ENCODE measurements at regions not wholly inside any gene's neighbourhood (a gene's known extent, or its start where the extent isn't known, plus 50 kb on each side); places are given as distances from the start of the nearest gene placed in this dataset.

DNA sequence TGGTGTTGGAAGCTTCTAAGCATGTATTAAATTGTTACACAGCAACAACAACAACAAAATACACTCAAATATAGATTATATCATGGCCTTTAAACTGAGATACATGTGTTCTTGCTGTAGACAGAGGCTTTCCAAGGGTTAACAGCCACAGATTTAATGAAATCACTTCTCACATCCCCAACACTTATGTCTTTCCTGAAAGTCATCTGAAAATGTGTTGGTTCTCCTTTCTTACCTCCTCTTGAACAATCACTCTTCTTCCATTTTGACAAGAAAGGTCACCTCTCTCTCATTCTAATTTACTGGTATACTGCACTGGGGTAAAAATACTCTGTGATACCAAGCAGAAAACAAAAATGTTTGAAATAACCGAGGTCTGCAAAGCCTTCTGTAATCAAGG lies 507.3 kb upstream of the KCNMB2 start:
- TF ChIP-seq, protein P1, sequence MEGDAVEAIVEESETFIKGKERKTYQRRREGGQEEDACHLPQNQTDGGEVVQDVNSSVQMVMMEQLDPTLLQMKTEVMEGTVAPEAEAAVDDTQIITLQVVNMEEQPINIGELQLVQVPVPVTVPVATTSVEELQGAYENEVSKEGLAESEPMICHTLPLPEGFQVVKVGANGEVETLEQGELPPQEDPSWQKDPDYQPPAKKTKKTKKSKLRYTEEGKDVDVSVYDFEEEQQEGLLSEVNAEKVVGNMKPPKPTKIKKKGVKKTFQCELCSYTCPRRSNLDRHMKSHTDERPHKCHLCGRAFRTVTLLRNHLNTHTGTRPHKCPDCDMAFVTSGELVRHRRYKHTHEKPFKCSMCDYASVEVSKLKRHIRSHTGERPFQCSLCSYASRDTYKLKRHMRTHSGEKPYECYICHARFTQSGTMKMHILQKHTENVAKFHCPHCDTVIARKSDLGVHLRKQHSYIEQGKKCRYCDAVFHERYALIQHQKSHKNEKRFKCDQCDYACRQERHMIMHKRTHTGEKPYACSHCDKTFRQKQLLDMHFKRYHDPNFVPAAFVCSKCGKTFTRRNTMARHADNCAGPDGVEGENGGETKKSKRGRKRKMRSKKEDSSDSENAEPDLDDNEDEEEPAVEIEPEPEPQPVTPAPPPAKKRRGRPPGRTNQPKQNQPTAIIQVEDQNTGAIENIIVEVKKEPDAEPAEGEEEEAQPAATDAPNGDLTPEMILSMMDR (IDR thresholded peaks at IDR 0.05) = no peak
- no peak for TF ChIP-seq POLR2A (IDR thresholded peaks at IDR 0.05)

All from ovary (tissue), 3 donors.